PC-9 (cell line): ENCODE measurements at regions not wholly inside any gene's neighbourhood (a gene's known extent, or its start where the extent isn't known, plus 50 kb on each side); places are given as distances from the start of the nearest gene placed in this dataset.
"Not testable (repeated sequence)": the region's sequence is repeated elsewhere in the genome, so short reads cannot be mapped to it uniquely, and the experiment has no call there.

Source experiments
- EZH2 ChIP-seq: fragments of 200-600 bp; sonication (generic); IDR thresholded peaks from 2 replicates; pipeline ENCODE4 v1.8.0; 2017; ENCODE audit warnings: antibody characterized with exemption, low read depth
- TF ChIP-seq, protein P1 (sequence below): fragments of 200-600 bp; sonication (generic); conservative IDR thresholded peaks from 2 replicates; pipeline ENCODE4 v1.6.1; 2017; ENCODE audit warnings: mixed run types, antibody characterized with exemption, mild to moderate bottlenecking, moderate library complexity

DNA sequence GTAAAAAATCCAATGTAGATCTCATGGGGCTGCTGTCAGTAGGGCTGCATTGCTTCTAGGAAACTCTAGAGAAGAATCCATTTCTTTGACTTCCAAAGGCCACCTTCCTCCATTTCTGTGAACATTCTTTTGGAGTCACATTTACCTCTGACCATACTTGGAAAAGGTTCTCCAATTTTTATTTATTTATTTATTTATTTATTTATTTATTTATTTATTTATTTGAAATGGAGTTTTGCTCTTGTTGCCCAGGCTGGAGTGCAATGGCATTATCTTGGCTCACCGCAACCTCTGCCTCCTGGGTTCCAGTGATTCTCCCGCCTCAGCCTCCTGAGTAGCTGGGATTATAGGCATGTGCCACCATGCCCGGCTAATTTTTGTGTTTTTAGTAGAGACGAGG is 208.7 kb upstream of the GAP43 start:
- TF ChIP-seq, protein P1, sequence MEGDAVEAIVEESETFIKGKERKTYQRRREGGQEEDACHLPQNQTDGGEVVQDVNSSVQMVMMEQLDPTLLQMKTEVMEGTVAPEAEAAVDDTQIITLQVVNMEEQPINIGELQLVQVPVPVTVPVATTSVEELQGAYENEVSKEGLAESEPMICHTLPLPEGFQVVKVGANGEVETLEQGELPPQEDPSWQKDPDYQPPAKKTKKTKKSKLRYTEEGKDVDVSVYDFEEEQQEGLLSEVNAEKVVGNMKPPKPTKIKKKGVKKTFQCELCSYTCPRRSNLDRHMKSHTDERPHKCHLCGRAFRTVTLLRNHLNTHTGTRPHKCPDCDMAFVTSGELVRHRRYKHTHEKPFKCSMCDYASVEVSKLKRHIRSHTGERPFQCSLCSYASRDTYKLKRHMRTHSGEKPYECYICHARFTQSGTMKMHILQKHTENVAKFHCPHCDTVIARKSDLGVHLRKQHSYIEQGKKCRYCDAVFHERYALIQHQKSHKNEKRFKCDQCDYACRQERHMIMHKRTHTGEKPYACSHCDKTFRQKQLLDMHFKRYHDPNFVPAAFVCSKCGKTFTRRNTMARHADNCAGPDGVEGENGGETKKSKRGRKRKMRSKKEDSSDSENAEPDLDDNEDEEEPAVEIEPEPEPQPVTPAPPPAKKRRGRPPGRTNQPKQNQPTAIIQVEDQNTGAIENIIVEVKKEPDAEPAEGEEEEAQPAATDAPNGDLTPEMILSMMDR = not testable (repeated sequence)
- not testable (repeated sequence) for TF ChIP-seq EZH2
